ENCODE measurements at regions not wholly inside any gene's neighbourhood (a gene's known extent, or its start where the extent isn't known, plus 50 kb on each side); places are given as distances from the start of the nearest gene placed in this dataset.
"Not testable (repeated sequence)": the region's sequence is repeated elsewhere in the genome, so short reads cannot be mapped to it uniquely, and the experiment has no call there.

- DNase-seq (ENCODE audit: low spot score in 2 of 2); H3K36me3 Mint-ChIP-seq (ENCODE audit: insufficient read depth); ATAC-seq (replicated peaks; ENCODE audit: extremely low read depth, poor library complexity, severe bottlenecking); H3K27ac Mint-ChIP-seq (ENCODE audit: low read depth); H3K4me3 Mint-ChIP-seq; H3K4me1 Mint-ChIP-seq; H3K9me3 Mint-ChIP-seq: not testable (repeated sequence)
- H3K27me3 Mint-ChIP-seq, result peaks cover 42% of the 10 kb centered on the region
Observed at GRCh38 chr20:54352541-54352940, 122.9 kb upstream of the DOK5 start.

DNA sequence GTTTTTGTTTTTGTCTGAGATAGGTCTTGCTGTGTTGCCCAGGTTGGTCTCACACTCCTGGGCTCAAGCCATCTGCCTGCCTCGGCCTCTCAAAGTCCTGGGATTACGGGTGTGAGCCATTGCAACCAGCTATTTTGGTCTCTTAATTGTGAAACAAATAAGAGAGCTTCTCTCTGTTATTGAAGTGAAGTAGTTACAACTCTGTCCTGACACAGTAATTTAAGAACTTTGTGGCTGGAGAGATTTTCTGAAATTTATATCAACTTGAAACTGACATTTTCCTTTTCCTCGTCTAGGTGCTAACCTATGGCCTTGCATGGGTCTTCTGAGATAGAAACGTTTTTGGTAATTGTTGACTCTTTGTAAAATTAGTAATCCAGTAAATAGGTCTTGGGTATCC, 122.1 kb upstream of the DOK5 start:
- no peaks in the 10 kb centered on the region for H3K36me3 Mint-ChIP-seq (ENCODE audit: insufficient read depth)
- no peak for ATAC-seq (replicated peaks; ENCODE audit: extremely low read depth, poor library complexity, severe bottlenecking)
- DNase-seq (ENCODE audit: low spot score in 2 of 2), result no peak
- no peak overlapping the region for H3K4me3 Mint-ChIP-seq
- no peaks in the 10 kb centered on the region for H3K9me3 Mint-ChIP-seq
- H3K27ac Mint-ChIP-seq (ENCODE audit: low read depth), result no peak overlapping the region
- peaks cover 38% of the 10 kb centered on the region for H3K27me3 Mint-ChIP-seq
- H3K4me1 Mint-ChIP-seq, result no peaks in the 10 kb centered on the region

GRCh38 chr20:54355631-54356280, 119.6 kb upstream of the DOK5 start:
- H3K27ac Mint-ChIP-seq (ENCODE audit: low read depth), result no peak overlapping the region
- DNase-seq (ENCODE audit: low spot score in 2 of 2), result no peak
- H3K36me3 Mint-ChIP-seq (ENCODE audit: insufficient read depth), result no peaks in the 10 kb centered on the region
- no peaks in the 10 kb centered on the region for H3K4me1 Mint-ChIP-seq
- H3K27me3 Mint-ChIP-seq, result peaks cover 28% of the 10 kb centered on the region
- H3K4me3 Mint-ChIP-seq, result no peak overlapping the region
- H3K9me3 Mint-ChIP-seq, result no peaks in the 10 kb centered on the region
- no peak for ATAC-seq (replicated peaks; ENCODE audit: extremely low read depth, poor library complexity, severe bottlenecking)

DNA sequence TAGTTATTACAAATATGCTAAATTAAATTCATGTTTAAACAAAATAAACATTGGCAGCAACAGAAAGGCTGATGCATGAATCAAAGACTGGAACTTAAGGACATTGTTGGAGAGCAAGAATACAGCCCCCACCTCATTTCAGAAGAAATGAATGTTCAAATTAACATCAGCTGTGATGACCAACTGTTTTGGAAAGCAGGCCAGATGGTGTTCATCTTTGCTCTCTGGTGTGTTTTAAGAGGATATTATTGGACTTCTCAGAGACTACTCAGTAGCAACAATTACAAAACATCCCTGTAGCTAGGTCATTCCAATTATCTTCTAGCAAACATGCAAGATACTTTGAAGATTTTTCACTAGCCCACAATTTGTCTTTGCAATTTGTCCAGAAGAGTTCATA, 118.6 kb upstream of the DOK5 start:
- Mint-ChIP-seq H3K4me1 (no peaks in the 10 kb centered on the region), H3K9me3 (no peaks in the 10 kb centered on the region), H3K4me3 (no peak overlapping the region), H3K27me3 (peaks cover 28% of the 10 kb centered on the region), H3K27ac (ENCODE audit: low read depth) (no peak overlapping the region), H3K36me3 (ENCODE audit: insufficient read depth) (no peaks in the 10 kb centered on the region)
- ATAC-seq (replicated peaks; ENCODE audit: extremely low read depth, poor library complexity, severe bottlenecking) (no peak), DNase-seq (ENCODE audit: low spot score in 2 of 2) (no peak)

- Mint-ChIP-seq H3K9me3 (no peaks in the 10 kb centered on the region), H3K4me3 (no peak overlapping the region), H3K27ac (ENCODE audit: low read depth) (no peak overlapping the region), H3K4me1 (no peaks in the 10 kb centered on the region), H3K27me3 (no peaks in the 10 kb centered on the region), H3K36me3 (ENCODE audit: insufficient read depth) (no peaks in the 10 kb centered on the region)
- no peak for DNase-seq (ENCODE audit: low spot score in 2 of 2)
- ATAC-seq (replicated peaks; ENCODE audit: extremely low read depth, poor library complexity, severe bottlenecking), result no peak
Observed at GRCh38 chr20:54361475-54361874, 113.9 kb upstream of the DOK5 start.

GRCh38 chr20:54362283-54362682, 113.1 kb upstream of the DOK5 start:
- Mint-ChIP-seq H3K9me3 (no peaks in the 10 kb centered on the region), H3K4me1 (no peaks in the 10 kb centered on the region), H3K36me3 (ENCODE audit: insufficient read depth) (no peaks in the 10 kb centered on the region), H3K27ac (ENCODE audit: low read depth) (no peak overlapping the region), H3K4me3 (no peak overlapping the region), H3K27me3 (no peaks in the 10 kb centered on the region)
- ATAC-seq (replicated peaks; ENCODE audit: extremely low read depth, poor library complexity, severe bottlenecking) (no peak), DNase-seq (ENCODE audit: low spot score in 2 of 2) (no peak)

- H3K36me3 Mint-ChIP-seq (ENCODE audit: insufficient read depth), result no peaks in the 10 kb centered on the region
- no peak for ATAC-seq (replicated peaks; ENCODE audit: extremely low read depth, poor library complexity, severe bottlenecking)
- no peak for DNase-seq (ENCODE audit: low spot score in 2 of 2)
- H3K4me3 Mint-ChIP-seq, result no peak overlapping the region
- H3K27me3 Mint-ChIP-seq, result no peaks in the 10 kb centered on the region
- no peak overlapping the region for H3K27ac Mint-ChIP-seq (ENCODE audit: low read depth)
- no peaks in the 10 kb centered on the region for H3K9me3 Mint-ChIP-seq
- no peaks in the 10 kb centered on the region for H3K4me1 Mint-ChIP-seq
Observed at GRCh38 chr20:54364365-54364764, 111.0 kb upstream of the DOK5 start.

GRCh38 chr20:54364919-54365318, 110.5 kb upstream of the DOK5 start:
- no peak for ATAC-seq (replicated peaks; ENCODE audit: extremely low read depth, poor library complexity, severe bottlenecking)
- H3K4me3 Mint-ChIP-seq, result no peak overlapping the region
- no peaks in the 10 kb centered on the region for H3K36me3 Mint-ChIP-seq (ENCODE audit: insufficient read depth)
- H3K27ac Mint-ChIP-seq (ENCODE audit: low read depth), result no peak overlapping the region
- DNase-seq (ENCODE audit: low spot score in 2 of 2), result no peak
- H3K9me3 Mint-ChIP-seq, result no peaks in the 10 kb centered on the region
- H3K27me3 Mint-ChIP-seq, result no peaks in the 10 kb centered on the region
- H3K4me1 Mint-ChIP-seq, result no peaks in the 10 kb centered on the region

DNA sequence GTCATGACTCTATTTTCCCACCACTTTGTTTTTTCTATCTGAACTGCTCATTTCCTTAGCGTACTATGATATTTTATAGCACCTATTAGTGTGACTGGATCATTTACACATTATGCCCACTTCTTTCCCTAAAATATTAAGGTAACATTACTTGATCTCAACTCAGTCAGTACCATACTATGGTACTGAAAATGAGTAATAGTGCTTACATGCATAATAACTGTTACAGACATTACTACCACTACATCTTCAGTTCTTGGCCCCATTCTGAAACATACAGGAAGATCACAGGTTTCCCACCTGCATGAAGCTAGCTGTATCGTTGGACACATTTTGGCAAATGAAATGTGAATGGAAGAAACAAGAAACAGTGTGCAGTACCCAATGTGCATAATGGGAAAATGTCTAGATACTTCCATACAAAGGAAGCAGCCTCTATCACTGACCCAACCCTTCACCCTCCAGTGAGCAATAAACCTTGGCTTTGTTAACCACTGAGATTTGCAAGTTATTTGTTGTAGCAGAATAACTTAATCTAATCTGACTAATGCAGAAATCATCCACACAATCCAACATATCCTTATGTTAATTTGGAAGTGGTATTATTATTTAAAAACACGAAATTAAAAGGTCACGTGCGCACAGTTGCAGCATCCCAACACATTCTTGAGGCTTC, 108.6 kb upstream of the DOK5 start:
- ATAC-seq (replicated peaks; ENCODE audit: extremely low read depth, poor library complexity, severe bottlenecking), result no peak
- H3K4me3 Mint-ChIP-seq, result no peak overlapping the region
- no peaks in the 10 kb centered on the region for H3K4me1 Mint-ChIP-seq
- H3K27ac Mint-ChIP-seq (ENCODE audit: low read depth), result no peak overlapping the region
- H3K36me3 Mint-ChIP-seq (ENCODE audit: insufficient read depth), result no peaks in the 10 kb centered on the region
- H3K9me3 Mint-ChIP-seq, result no peaks in the 10 kb centered on the region
- DNase-seq (ENCODE audit: low spot score in 2 of 2), result no peak
- H3K27me3 Mint-ChIP-seq, result no peaks in the 10 kb centered on the region

- Mint-ChIP-seq H3K4me1 (no peaks in the 10 kb centered on the region), H3K36me3 (ENCODE audit: insufficient read depth) (no peaks in the 10 kb centered on the region)
Observed at GRCh38 chr20:54368570-54368969, 106.8 kb upstream of the DOK5 start.

GRCh38 chr20:54372313-54372712, 103.1 kb upstream of the DOK5 start:
- DNase-seq (ENCODE audit: low spot score in 2 of 2) (no peak), ATAC-seq (replicated peaks; ENCODE audit: extremely low read depth, poor library complexity, severe bottlenecking) (no peak)
- Mint-ChIP-seq H3K27ac (ENCODE audit: low read depth) (no peak overlapping the region), H3K4me1 (no peaks in the 10 kb centered on the region), H3K4me3 (no peak overlapping the region), H3K27me3 (no peaks in the 10 kb centered on the region), H3K9me3 (no peaks in the 10 kb centered on the region), H3K36me3 (ENCODE audit: insufficient read depth) (no peaks in the 10 kb centered on the region)

More at GRCh38 chr20:54368570-54368969, 106.8 kb upstream of the DOK5 start:
- no peaks in the 10 kb centered on the region for H3K9me3 Mint-ChIP-seq
- DNase-seq (ENCODE audit: low spot score in 2 of 2) (no peak), ATAC-seq (replicated peaks; ENCODE audit: extremely low read depth, poor library complexity, severe bottlenecking) (no peak)
- no peaks in the 10 kb centered on the region for H3K27me3 Mint-ChIP-seq
- no peak overlapping the region for H3K27ac Mint-ChIP-seq (ENCODE audit: low read depth)
- H3K4me3 Mint-ChIP-seq, result no peak overlapping the region

DNA sequence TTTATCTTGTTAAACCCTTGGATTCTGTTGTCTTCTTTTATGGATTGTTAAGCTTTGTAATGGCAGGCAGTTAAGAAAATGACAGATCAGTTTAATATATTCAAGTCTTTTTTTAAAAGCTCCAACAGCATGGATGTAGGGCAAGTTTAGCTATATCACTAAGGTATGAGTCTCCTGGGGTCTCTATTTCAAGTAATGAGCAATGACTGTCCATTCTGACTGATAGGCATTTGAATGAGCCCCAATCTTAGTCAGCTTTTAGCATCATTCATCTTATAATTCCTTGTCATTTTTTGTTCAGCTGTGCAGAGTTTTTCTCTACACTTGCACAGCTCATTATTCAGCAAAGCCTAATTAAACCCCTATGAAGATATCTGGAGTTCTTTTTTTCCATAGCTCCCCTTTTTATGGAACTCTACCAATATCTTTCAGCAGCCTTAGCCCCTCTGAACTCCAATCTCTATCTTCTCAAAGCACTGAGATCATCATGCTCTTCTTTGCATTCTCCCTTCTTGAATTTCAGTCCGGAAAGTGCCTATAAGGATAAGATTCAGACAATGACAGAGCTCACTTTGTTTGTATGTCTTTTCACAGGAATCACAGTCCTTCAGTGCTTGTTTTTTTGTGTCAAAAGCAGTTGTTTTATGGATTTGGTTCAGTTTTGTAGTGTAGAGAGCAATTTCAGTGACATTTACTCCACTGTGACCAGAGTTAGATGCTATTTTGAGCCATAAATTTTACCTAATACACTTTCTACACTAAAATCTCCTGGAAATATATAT, 97.2 kb upstream of the DOK5 start:
- Mint-ChIP-seq H3K27me3 (peaks cover 35% of the 10 kb centered on the region), H3K27ac (ENCODE audit: low read depth) (no peak overlapping the region), H3K4me1 (no peaks in the 10 kb centered on the region), H3K36me3 (ENCODE audit: insufficient read depth) (no peaks in the 10 kb centered on the region), H3K9me3 (no peaks in the 10 kb centered on the region), H3K4me3 (no peak overlapping the region)
- ATAC-seq (replicated peaks; ENCODE audit: extremely low read depth, poor library complexity, severe bottlenecking) (no peak), DNase-seq (ENCODE audit: low spot score in 2 of 2) (no peak)

All from central memory CD8-positive, alpha-beta T cell (primary cell).